DOHH2 (cell line): ENCODE measurements at regions not wholly inside any gene's neighbourhood (a gene's known extent, or its start where the extent isn't known, plus 50 kb on each side); places are given as distances from the start of the nearest gene placed in this dataset.

ENCODE experiments used
- H3F3A ChIP-seq: fragments of 200-600 bp; sonication (generic), shearing (Covaris generic); 2 replicates; pipeline ENCODE4 v1.6.0; 2016; ENCODE audit warnings: antibody characterized with exemption, mild to moderate bottlenecking; ENCODE audit not compliant: control insufficient read depth, insufficient read depth
- H3K27ac ChIP-seq: fragments of 200-600 bp; sonication (generic); 2 replicates; pipeline ENCODE4 v1.5.1; 2014; ENCODE audit warnings: low read depth, mild to moderate bottlenecking, low read length, moderate library complexity
- H3K27me3 ChIP-seq: fragments of 200-600 bp; sonication (generic); 2 replicates; pipeline ENCODE4 v1.6.1; 2014; ENCODE audit warnings: mild to moderate bottlenecking, low read length, mixed read lengths; ENCODE audit not compliant: control insufficient read depth
- H3K36me3 ChIP-seq: fragments of 200-600 bp; sonication (generic); 2 replicates; pipeline ENCODE4 v1.6.1; 2014; ENCODE audit warnings: mild to moderate bottlenecking, low read length, moderate library complexity, mixed read lengths; ENCODE audit not compliant: control insufficient read depth
- H3K4me1 ChIP-seq: fragments of 200-600 bp; sonication (generic); 2 replicates; pipeline ENCODE4 v1.6.1; 2014; ENCODE audit warnings: mild to moderate bottlenecking, low read length, mixed read lengths; ENCODE audit not compliant: control insufficient read depth
- H3K4me2 ChIP-seq: fragments of 200-600 bp; sonication (generic); 2 replicates; pipeline ENCODE4 v1.6.0; 2014; ENCODE audit warnings: mild to moderate bottlenecking, low read length, moderate library complexity
- H3K4me3 ChIP-seq: fragments of 200-600 bp; sonication (generic); 2 replicates; pipeline ENCODE4 v1.5.1; 2014; ENCODE audit warnings: mild to moderate bottlenecking, low read length, mixed read lengths
- H3K79me2 ChIP-seq: fragments of 200-600 bp; sonication (generic); 2 replicates; pipeline ENCODE4 v1.6.1; 2014; ENCODE audit warnings: mild to moderate bottlenecking, low read length, mixed read lengths; ENCODE audit not compliant: control insufficient read depth
- H3K9me2 ChIP-seq: fragments of 200-600 bp; sonication (generic); replicated peaks from 2 replicates; pipeline ENCODE4 v1.6.1; 2014; ENCODE audit warnings: mild to moderate bottlenecking, low read length, mixed read lengths; ENCODE audit not compliant: control insufficient read depth
- H3K9me3 ChIP-seq: fragments of 200-600 bp; sonication (generic); 2 replicates; pipeline ENCODE4 v1.6.1; 2014; ENCODE audit warnings: antibody characterized with exemption, low read length, mixed read lengths; ENCODE audit not compliant: control insufficient read depth, insufficient read depth
- H4K20me1 ChIP-seq: fragments of 200-600 bp; sonication (generic); 2 replicates; pipeline ENCODE4 v1.6.0; 2014; ENCODE audit warnings: low read depth, mild to moderate bottlenecking, antibody characterized with exemption, low read length, moderate library complexity; ENCODE audit not compliant: control insufficient read depth, insufficient read depth
- EZH2phosphoT487 ChIP-seq: fragments of 200-600 bp; sonication (generic); IDR thresholded peaks from 2 replicates; pipeline ENCODE4 v1.6.1; 2017; ENCODE audit warnings: borderline replicate concordance, mild to moderate bottlenecking, antibody characterized with exemption, low read length, moderate library complexity, mixed read lengths
- TF ChIP-seq, protein P1 (sequence below): fragments of 200-600 bp; sonication (generic); IDR thresholded peaks from one replicate; pipeline ENCODE4 v1.5.1; 2014; ENCODE audit warnings: antibody characterized with exemption, mild to moderate bottlenecking, low read depth, low read length; ENCODE audit not compliant: poor library complexity, severe bottlenecking

GRCh38 chr5:124582561-124582840 lies 163.9 kb downstream of the ZNF608 start:
- no peaks in the 10 kb centered on the region for H3K9me2 ChIP-seq
- no peaks in the 10 kb centered on the region for H3F3A ChIP-seq
- no peak overlapping the region for H3K4me2 ChIP-seq
- peaks cover 18% of the 10 kb centered on the region for H3K4me1 ChIP-seq
- no peaks in the 10 kb centered on the region for H4K20me1 ChIP-seq
- no peak overlapping the region for H3K27ac ChIP-seq
- no peaks in the 10 kb centered on the region for H3K79me2 ChIP-seq
- TF ChIP-seq, protein P1, sequence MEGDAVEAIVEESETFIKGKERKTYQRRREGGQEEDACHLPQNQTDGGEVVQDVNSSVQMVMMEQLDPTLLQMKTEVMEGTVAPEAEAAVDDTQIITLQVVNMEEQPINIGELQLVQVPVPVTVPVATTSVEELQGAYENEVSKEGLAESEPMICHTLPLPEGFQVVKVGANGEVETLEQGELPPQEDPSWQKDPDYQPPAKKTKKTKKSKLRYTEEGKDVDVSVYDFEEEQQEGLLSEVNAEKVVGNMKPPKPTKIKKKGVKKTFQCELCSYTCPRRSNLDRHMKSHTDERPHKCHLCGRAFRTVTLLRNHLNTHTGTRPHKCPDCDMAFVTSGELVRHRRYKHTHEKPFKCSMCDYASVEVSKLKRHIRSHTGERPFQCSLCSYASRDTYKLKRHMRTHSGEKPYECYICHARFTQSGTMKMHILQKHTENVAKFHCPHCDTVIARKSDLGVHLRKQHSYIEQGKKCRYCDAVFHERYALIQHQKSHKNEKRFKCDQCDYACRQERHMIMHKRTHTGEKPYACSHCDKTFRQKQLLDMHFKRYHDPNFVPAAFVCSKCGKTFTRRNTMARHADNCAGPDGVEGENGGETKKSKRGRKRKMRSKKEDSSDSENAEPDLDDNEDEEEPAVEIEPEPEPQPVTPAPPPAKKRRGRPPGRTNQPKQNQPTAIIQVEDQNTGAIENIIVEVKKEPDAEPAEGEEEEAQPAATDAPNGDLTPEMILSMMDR: no peak
- no peak for TF ChIP-seq EZH2phosphoT487
- no peaks in the 10 kb centered on the region for H3K9me3 ChIP-seq
- no peaks in the 10 kb centered on the region for H3K36me3 ChIP-seq
- H3K4me3 ChIP-seq: no peak overlapping the region
- H3K27me3 ChIP-seq: no peaks in the 10 kb centered on the region

DNA sequence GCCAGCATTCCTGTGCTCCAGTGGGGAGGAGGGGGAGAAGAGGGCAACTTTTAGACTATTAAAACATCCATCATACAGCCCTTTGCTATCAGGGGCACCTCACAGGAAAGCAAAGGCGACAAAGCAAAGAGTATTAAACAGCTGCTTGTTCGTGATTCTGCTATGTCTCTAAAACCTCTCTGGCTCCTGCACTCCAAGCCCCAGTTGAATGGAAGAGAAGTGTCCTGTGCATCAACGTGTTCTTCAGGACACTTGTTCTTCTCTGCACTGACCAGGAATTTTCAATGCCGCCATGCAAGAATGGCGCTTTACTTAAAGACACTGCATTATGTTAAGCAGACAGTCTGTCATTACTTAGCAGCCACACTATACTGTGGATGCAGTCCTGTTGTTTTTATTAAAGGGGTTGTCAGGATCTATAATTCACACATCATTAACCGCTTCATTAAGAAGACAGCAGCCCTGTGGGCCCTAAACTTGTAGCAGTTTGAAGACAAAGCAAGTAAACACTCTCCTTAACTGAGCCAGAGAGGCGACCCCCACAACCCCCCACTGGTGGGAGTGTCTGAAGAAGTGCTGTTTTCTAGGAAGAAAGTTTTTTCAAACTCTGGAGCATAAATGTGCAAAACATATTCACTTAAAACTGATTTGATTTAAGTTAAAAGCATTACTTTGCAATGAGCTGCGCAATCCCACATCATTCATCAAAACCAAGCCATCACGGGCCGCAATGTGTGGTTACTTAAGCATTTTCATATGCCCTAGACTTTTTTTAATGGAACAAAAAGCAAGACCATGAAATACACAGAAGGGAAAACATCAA lies 164.5 kb downstream of the ZNF608 start:
- no peaks in the 10 kb centered on the region for H4K20me1 ChIP-seq
- H3K27me3 ChIP-seq: no peaks in the 10 kb centered on the region
- H3F3A ChIP-seq: no peaks in the 10 kb centered on the region
- H3K79me2 ChIP-seq: no peaks in the 10 kb centered on the region
- H3K27ac ChIP-seq: no peak overlapping the region
- H3K4me2 ChIP-seq: no peak overlapping the region
- no peaks in the 10 kb centered on the region for H3K9me2 ChIP-seq
- no peaks in the 10 kb centered on the region for H3K9me3 ChIP-seq
- H3K4me1 ChIP-seq: peaks cover 23% of the 10 kb centered on the region
- TF ChIP-seq EZH2phosphoT487: no peak
- TF ChIP-seq, protein P1: no peak
- H3K36me3 ChIP-seq: no peaks in the 10 kb centered on the region
- H3K4me3 ChIP-seq: no peak overlapping the region

DNA sequence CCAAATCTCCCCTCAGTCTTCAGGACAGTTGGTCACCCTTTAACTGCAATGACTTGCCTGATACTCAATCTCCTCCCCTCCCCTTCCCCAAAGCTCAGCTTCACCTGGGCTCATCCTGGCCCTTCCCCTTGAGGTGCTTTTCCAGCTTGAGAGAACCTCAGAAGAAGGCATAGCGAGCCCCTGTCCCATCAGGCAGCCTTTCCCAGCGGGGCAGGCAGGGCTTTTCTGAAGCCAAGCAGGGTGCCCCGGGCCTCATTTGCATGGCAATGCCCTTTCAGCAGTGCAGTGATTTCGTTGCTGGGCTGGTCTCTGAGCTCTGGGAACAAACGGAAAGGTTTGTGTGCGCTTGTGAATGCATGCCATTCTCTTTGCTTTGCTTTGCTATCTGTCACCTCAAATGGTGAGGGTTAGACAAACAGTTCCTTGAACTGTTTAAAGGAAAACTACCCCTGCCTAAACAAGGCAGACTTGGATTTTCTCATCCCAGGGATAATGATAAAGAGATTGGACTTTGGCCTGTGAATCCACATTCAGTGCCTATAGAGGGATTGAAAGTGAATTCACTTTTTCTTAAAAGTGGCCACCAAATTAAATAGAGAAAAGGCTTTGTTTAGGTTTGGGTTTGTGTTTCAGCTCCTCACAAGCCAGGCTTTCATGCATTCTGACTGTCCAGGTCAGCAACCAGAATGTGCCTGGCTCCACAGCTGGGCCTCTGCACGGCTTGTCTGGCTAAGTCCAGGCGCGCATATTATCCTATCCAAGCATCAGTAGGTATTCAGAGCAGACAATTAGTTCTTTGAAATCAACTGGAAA lies 165.3 kb downstream of the ZNF608 start:
- Histone ChIP-seq H3F3A (no peaks in the 10 kb centered on the region), H3K4me3 (no peak overlapping the region), H3K27me3 (no peaks in the 10 kb centered on the region), H3K9me3 (no peaks in the 10 kb centered on the region), H4K20me1 (no peaks in the 10 kb centered on the region), H3K79me2 (no peaks in the 10 kb centered on the region), H3K27ac (no peak overlapping the region), H3K36me3 (no peaks in the 10 kb centered on the region), H3K4me1 (peaks cover 27% of the 10 kb centered on the region), H3K4me2 (no peak overlapping the region), H3K9me2 (no peaks in the 10 kb centered on the region)
- no peak for TF ChIP-seq EZH2phosphoT487
- TF ChIP-seq, protein P1: no peak
